Neuronal stem cell (in vitro differentiated cells): ENCODE measurements at regions not wholly inside any gene's neighbourhood (a gene's known extent, or its start where the extent isn't known, plus 50 kb on each side); places are given as distances from the start of the nearest gene placed in this dataset.
A peak's percentile ranks its signal among the peaks of the same experiment; 100 is the strongest.

Experiments used
- DNase-seq: peaks from one replicate; pipeline ENCODE4 v3.0.0-alpha.2; 2013; ENCODE audit warnings: low spot score
- H2AFZ ChIP-seq: one replicate; pipeline ENCODE4 v1.6.1; 2013; ENCODE audit warnings: mild to moderate bottlenecking, low read length, inconsistent platforms
- H2AK5ac ChIP-seq: 2 replicates; pipeline ENCODE4 v1.6.1; 2013; ENCODE audit warnings: low read depth, mild to moderate bottlenecking, inconsistent platforms, low read length, moderate library complexity, mixed read lengths
- H2BK120ac ChIP-seq: 2 replicates; pipeline ENCODE4 v1.6.1; 2013; ENCODE audit warnings: low read depth, mild to moderate bottlenecking, inconsistent platforms, low read length, moderate library complexity, mixed read lengths
- H2BK12ac ChIP-seq: one replicate; pipeline ENCODE4 v1.6.1; 2013; ENCODE audit warnings: low read length, inconsistent platforms
- H2BK15ac ChIP-seq: 2 replicates; pipeline ENCODE4 v1.6.1; 2013; ENCODE audit warnings: mild to moderate bottlenecking, low read length, inconsistent platforms, mixed read lengths
- H2BK5ac ChIP-seq: one replicate; pipeline ENCODE4 v1.6.1; 2013; ENCODE audit warnings: inconsistent platforms, mild to moderate bottlenecking, low read length, moderate library complexity
- H3K14ac ChIP-seq: one replicate; pipeline ENCODE4 v1.6.1; 2013; ENCODE audit warnings: low read length, inconsistent platforms
- H3K18ac ChIP-seq: 2 replicates; pipeline ENCODE4 v1.6.1; 2013; ENCODE audit warnings: low read length, inconsistent platforms
- H3K23ac ChIP-seq: 2 replicates; pipeline ENCODE4 v1.6.1; 2013; ENCODE audit warnings: low read depth, mild to moderate bottlenecking, mixed read lengths, low read length, inconsistent platforms; ENCODE audit not compliant: poor library complexity
- H3K27ac ChIP-seq: replicated peaks from 3 replicates; pipeline ENCODE4 v1.5.1; 2013; ENCODE audit warnings: low read length, inconsistent platforms
- H3K27me3 ChIP-seq, 3 experiments: 2 replicates each; pipeline ENCODE4 v1.6.1; 2013; ENCODE audit warnings: low read length in 3 of 3, mild to moderate bottlenecking in 2 of 3, inconsistent platforms in 1 of 3, low read depth in 1 of 3, mixed read lengths in 1 of 3, moderate library complexity in 1 of 3; ENCODE audit not compliant: control insufficient read depth in 3 of 3, insufficient read depth in 3 of 3
- H3K36me3 ChIP-seq, 2 donors: replicated peaks in 1 of 2; 2 replicates each; pipeline ENCODE4 v1.6.1; 2013; ENCODE audit warnings: low read length in 2 of 2; ENCODE audit not compliant: control insufficient read depth in 2 of 2, insufficient read depth in 2 of 2
- H3K4ac ChIP-seq: 2 replicates; pipeline ENCODE4 v1.6.1; 2013; ENCODE audit warnings: inconsistent platforms, mild to moderate bottlenecking, low read length, moderate library complexity
- H3K4me1 ChIP-seq, 2 donors: 1 replicate in 1 of 2; 2 replicates in 1 of 2; pipeline ENCODE4 v1.6.1; 2013; ENCODE audit warnings: low read length in 2 of 2, low read depth in 1 of 2; ENCODE audit not compliant: control insufficient read depth in 2 of 2, insufficient read depth in 1 of 2
- H3K4me2 ChIP-seq: one replicate; pipeline ENCODE4 v1.6.1; 2013; ENCODE audit warnings: mild to moderate bottlenecking, low read length, inconsistent platforms; ENCODE audit not compliant: insufficient read depth, poor library complexity, severe bottlenecking
- H3K4me3 ChIP-seq, 2 donors: 2 replicates each; pipeline ENCODE4 v1.5.1; 2013; ENCODE audit warnings: low read length in 2 of 2, mild to moderate bottlenecking in 2 of 2, inconsistent platforms in 1 of 2, moderate library complexity in 1 of 2
- H3K79me1 ChIP-seq: one replicate; pipeline ENCODE4 v1.6.1; 2013; ENCODE audit warnings: low read depth, mild to moderate bottlenecking, inconsistent platforms, low read length, moderate library complexity
- H3K9ac ChIP-seq: one replicate; pipeline ENCODE4 v1.6.1; 2013; ENCODE audit warnings: mild to moderate bottlenecking, low read depth, low read length, inconsistent platforms; ENCODE audit not compliant: poor library complexity
- H3K9me3 ChIP-seq, 2 donors: replicated peaks in 1 of 2; 2 replicates each; pipeline versions ENCODE3 to v1.6.1; 2013; ENCODE audit warnings: low read length in 2 of 2, mild to moderate bottlenecking in 2 of 2, inconsistent platforms in 1 of 2, low read depth in 1 of 2, mixed read lengths in 1 of 2, moderate library complexity in 1 of 2; ENCODE audit not compliant: control insufficient read depth in 2 of 2, insufficient read depth in 1 of 2
- H4K8ac ChIP-seq: one replicate; pipeline ENCODE4 v1.6.1; 2013; ENCODE audit warnings: low read depth, mild to moderate bottlenecking, inconsistent platforms, low read length, moderate library complexity
- H4K91ac ChIP-seq: one replicate; pipeline ENCODE4 v1.6.1; 2013; ENCODE audit warnings: low read length, low read depth, mild to moderate bottlenecking, inconsistent platforms; ENCODE audit not compliant: poor library complexity
- WGBS, 2 donors: extraction: QIAGEN DNeasy Blood & Tissue Kit; methylation state at CpG; one replicate each; pipeline ENCODE4 v1.1.7; 2013; ENCODE audit warnings: missing lambda C conversion rate in 2 of 2, mixed read lengths in 1 of 2; ENCODE audit not compliant: insufficient read length in 2 of 2, insufficient replicate concordance in 1 of 2; ENCODE audit errors: extremely low coverage in 2 of 2; 5-methylcytosine and 5-hydroxymethylcytosine counted together

GRCh38 chr1:30255111-30255724 lies 468.2 kb downstream of the MATN1 start:
- Histone ChIP-seq H4K8ac (no peak overlapping the region), H2AFZ (no peak overlapping the region), H3K23ac (no peak overlapping the region), H3K18ac (no peak overlapping the region), H2AK5ac (peak overlapping the region; percentile 67), H3K14ac (no peak overlapping the region), H2BK5ac (no peak overlapping the region), H3K4me3 (no peak overlapping the region), H3K9me3 (no peaks in the 10 kb centered on the region), H3K79me1 (no peaks in the 10 kb centered on the region), H3K4me2 (no peak overlapping the region), H2BK12ac (no peak overlapping the region), H3K9ac (no peak overlapping the region), H3K4me1 (peaks cover 0 to 22% of the 10 kb centered on the region in 2 donors), H2BK120ac (no peak overlapping the region), H3K36me3 (no peaks in the 10 kb centered on the region), H3K4ac (no peak overlapping the region), H4K91ac (no peak overlapping the region), H3K27ac (no peak overlapping the region), H2BK15ac (no peak overlapping the region), H3K27me3 (peaks cover 0 to 13% (median 0%) of the 10 kb centered on the region in 3 experiments)
- DNase-seq, result no peak
- WGBS, 2 donors, result no CpG with 5 or more reads among the region's 5 CpGs

GRCh38 chr1:30253807-30254440 lies 469.5 kb downstream of the MATN1 start:
- Histone ChIP-seq H2BK15ac (peak overlapping the region; percentile 1), H4K91ac (no peak overlapping the region), H3K9me3 (no peaks in the 10 kb centered on the region), H3K27ac (no peak overlapping the region), H3K36me3 (no peaks in the 10 kb centered on the region), H2BK120ac (no peak overlapping the region), H3K4me3 (no peak overlapping the region), H2AFZ (no peak overlapping the region), H3K23ac (peak overlapping the region; percentile 10), H3K14ac (no peak overlapping the region), H3K4ac (no peak overlapping the region), H4K8ac (no peak overlapping the region), H2BK5ac (peak overlapping the region; percentile 1), H3K4me2 (no peak overlapping the region), H3K79me1 (no peaks in the 10 kb centered on the region), H3K27me3 (peaks cover 0 to 11% (median 0%) of the 10 kb centered on the region in 3 experiments), H3K4me1 (peaks cover 0 to 27% of the 10 kb centered on the region in 2 donors), H2AK5ac (peak overlapping the region; percentile 67), H2BK12ac (peak overlapping the region; percentile 48), H3K18ac (peak overlapping the region; percentile 74), H3K9ac (no peak overlapping the region)
- DNase-seq, result no peak
- no CpG with 5 or more reads among the region's 8 CpGs for WGBS, 2 donors

- whole genome bisulfite sequencing, 2 donors, result no CpG with 5 or more reads among the region's 3 CpGs
- Histone ChIP-seq H3K4me3 (no peak overlapping the region), H2BK15ac (no peak overlapping the region), H3K27me3 (peaks cover 0 to 6% (median 0%) of the 10 kb centered on the region in 3 experiments), H3K4me1 (peaks cover 0 to 26% of the 10 kb centered on the region in 2 donors), H3K4ac (no peak overlapping the region), H3K27ac (no peak overlapping the region), H3K23ac (no peak overlapping the region), H2AK5ac (peak overlapping the region; percentile 1), H3K14ac (no peak overlapping the region), H3K4me2 (no peak overlapping the region), H4K91ac (no peak overlapping the region), H3K9me3 (no peaks in the 10 kb centered on the region), H2AFZ (no peak overlapping the region), H2BK120ac (no peak overlapping the region), H2BK12ac (no peak overlapping the region), H3K36me3 (no peaks in the 10 kb centered on the region), H4K8ac (no peak overlapping the region), H3K18ac (peak overlapping the region; percentile 65), H2BK5ac (peak overlapping the region; percentile 1), H3K9ac (peak overlapping the region; percentile 24), H3K79me1 (no peaks in the 10 kb centered on the region)
- DNase-seq, result no peak
These were observed 470.0 kb downstream of the MATN1 start for GRCh38 chr1:30253361-30253760.

- H3K23ac ChIP-seq, result no peak overlapping the region
- DNase-seq, result no peak
- no peak overlapping the region for H3K9ac ChIP-seq
- H2BK15ac ChIP-seq, result no peak overlapping the region
- no peak overlapping the region for H3K4me2 ChIP-seq
- H2BK5ac ChIP-seq, result no peak overlapping the region
- no peak overlapping the region for H3K14ac ChIP-seq
- no peak overlapping the region for H3K18ac ChIP-seq
- no peak overlapping the region for H2BK120ac ChIP-seq
- H3K36me3 ChIP-seq, result no peaks in the 10 kb centered on the region
- H3K4me3 ChIP-seq, result no peak overlapping the region
- no peak overlapping the region for H3K27ac ChIP-seq
- no peaks in the 10 kb centered on the region for H3K9me3 ChIP-seq
- H2BK12ac ChIP-seq, result no peak overlapping the region
- H3K79me1 ChIP-seq, result no peaks in the 10 kb centered on the region
- H2AK5ac ChIP-seq, result no peak overlapping the region
- H3K27me3 ChIP-seq, result peaks cover 0 to 8% (median 0%) of the 10 kb centered on the region in 3 experiments
- H2AFZ ChIP-seq, result no peak overlapping the region
- WGBS, 2 donors, result no CpG with 5 or more reads among the region's 6 CpGs
- peaks cover 0 to 31% of the 10 kb centered on the region in 2 donors for H3K4me1 ChIP-seq
- H4K8ac ChIP-seq, result no peak overlapping the region
- H4K91ac ChIP-seq, result no peak overlapping the region
- no peak overlapping the region for H3K4ac ChIP-seq
These were observed 472.2 kb downstream of the MATN1 start for GRCh38 chr1:30250984-30251850.
